ENCODE measurements at regions not wholly inside any gene's neighbourhood (a gene's known extent, or its start where the extent isn't known, plus 50 kb on each side); places are given as distances from the start of the nearest gene placed in this dataset.
A peak's percentile ranks its signal among the peaks of the same experiment; 100 is the strongest.
"Not testable (repeated sequence)": the region's sequence is repeated elsewhere in the genome, so short reads cannot be mapped to it uniquely, and the experiment has no call there.

DNA sequence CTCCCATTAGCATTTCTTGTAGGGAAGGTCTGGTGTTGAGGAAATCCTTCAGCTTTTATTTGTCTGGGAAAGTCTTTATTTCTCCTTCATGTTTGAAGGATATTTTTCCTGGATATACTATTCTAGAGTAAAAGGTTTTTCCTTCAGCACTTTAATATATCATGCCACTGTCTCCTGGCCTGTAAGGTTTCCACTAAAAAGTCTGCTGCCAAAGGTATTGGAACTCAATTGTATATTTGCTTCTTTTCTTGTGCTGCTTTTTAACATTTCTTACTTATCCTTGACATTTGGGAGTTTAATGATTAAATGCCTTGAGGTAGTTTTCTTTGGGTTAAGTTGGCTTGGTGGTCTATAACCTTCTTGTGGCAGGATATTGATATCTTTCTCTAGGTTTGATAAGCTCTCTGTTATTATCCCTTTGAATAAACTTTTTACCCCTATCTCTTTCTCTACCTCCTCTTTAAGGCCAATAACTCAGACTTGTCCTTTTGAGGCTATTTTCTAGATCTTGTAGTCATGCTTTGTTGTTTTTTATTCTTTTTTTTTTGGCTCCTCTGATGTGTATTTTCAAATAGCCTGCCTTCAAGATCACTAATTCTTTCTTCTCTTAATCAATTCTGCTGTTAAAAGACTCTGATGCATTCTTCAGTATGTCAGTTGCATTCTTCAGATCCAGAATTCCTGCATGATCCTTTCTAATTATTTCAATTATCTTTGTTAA, 225.0 kb upstream of the ZNF217 start:
- DNase-seq (ENCODE audit: low spot score) = no peak

DNA sequence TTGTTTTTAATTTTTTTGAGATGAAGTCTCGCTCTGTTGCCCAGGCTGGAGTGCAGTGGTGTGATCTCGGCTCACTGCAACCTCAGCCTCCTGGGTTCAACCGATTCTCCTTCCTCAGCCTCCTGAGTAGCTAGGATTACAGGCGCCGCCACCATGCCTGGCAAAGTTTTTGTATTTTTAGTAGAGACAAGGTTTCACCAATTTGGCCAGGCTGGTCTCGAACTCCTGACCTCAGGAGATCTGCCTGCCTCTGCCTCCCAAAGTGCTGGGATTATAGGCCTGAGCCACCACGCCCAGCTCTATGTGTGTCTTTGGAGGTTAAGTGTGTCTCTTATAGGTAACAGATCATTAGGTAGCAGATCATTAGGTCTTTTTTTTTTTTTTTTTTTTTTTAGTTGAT, 223.9 kb upstream of the ZNF217 start:
- DNase-seq (ENCODE audit: low spot score) = not testable (repeated sequence)

DNA sequence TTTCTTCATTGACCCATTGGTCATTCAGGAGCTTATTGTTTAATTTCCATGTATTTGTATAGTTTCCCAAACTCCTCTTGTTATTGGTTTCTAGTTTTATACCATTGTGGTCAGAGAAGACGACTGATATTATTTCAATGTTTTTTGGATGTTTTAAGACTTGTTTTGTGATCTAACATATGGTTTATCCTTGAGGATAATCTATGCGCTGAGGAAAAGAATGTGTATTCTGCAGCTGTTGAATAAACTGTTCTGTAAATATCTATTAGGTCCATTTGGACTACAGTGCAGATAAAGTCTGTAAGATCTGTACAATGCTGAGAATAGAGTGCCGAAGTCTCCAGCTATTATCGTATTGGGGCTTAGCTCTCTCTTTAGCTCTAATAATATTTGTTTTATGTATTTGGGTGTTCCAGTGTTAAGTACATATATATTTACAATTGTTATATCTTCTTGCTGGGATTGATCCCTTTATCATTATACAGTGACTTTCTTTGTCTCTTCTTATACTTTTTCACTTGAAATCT, 223.3 kb upstream of the ZNF217 start:
- DNase-seq (ENCODE audit: low spot score) = no peak

DNA sequence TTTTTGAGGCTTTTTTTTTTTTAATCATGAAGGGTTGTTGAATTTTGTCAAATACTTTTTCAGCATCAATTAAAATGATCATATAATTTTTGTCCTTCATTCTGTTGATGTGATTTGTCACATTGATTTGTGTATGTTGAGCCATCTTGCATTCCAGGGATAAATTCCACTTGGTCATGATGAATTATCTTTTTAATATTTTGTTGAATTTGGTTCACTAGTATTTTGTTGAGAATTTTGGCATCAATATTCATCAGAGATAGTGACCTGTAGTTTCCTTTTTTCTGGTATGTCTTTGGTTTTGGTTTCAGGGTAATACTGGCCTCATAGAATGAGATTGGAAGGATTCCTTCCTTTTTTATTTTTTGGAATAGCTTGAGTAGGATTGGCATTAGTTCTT, 221.9 kb upstream of the ZNF217 start:
- DNase-seq (ENCODE audit: low spot score) = no peak

DNA sequence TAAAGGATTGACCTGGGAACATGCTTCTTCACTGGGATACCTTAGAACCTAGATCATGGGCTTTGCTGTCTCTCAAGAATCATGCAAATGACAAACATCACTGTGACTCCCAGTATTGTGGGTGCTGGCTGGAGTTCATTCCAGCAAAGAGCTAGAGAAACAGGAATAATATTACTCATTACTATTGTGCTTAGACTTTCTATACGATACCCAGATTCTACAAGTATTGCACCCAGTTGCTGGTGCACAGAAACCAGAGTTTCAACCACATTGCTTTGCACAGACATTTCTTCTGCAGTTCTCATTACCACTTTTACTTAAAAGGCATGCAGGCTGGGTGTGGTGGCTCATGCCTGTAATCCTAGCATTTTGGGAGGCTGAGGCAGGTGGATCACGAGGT, 220.4 kb upstream of the ZNF217 start:
- DNase-seq (ENCODE audit: low spot score) = no peak

DNA sequence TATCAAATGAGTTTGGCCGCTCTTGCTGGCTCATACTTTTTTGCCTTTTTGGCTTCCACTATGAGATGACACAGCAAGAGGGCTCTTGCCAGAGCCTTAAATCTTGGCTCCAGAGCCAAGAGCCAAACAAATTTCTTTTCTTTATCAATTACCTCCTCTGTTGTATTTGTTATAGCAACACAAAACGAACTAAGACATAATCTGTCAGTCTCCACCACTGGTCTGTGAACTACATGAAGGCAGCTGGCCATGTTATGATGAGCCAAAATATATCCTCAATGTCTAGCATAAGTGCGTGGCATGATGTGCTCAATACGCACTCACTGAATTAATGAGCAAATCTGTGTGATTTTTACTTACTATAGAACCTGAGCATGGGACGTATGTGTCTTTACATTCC, 220.0 kb upstream of the ZNF217 start:
- no peak for DNase-seq (ENCODE audit: low spot score)

DNA sequence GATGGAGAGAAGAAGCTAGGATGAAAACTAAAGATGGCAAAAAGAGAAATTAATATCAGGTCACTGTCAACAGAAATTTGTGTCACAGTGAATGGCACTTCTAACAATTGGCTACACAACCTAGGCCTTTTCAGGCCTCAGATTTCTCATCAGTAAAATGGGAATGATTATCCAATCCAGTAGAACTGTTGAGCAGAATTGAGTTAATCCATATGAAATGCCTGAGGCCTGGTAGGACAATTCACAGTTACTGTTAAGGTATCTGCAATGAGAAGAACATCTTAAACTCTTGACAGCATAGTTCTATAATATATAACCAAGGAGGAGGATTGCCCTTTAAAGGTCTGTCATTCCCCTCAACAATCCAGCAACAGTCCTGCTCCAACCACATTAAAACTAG, 217.9 kb upstream of the ZNF217 start:
- no peak for DNase-seq (ENCODE audit: low spot score)

DNA sequence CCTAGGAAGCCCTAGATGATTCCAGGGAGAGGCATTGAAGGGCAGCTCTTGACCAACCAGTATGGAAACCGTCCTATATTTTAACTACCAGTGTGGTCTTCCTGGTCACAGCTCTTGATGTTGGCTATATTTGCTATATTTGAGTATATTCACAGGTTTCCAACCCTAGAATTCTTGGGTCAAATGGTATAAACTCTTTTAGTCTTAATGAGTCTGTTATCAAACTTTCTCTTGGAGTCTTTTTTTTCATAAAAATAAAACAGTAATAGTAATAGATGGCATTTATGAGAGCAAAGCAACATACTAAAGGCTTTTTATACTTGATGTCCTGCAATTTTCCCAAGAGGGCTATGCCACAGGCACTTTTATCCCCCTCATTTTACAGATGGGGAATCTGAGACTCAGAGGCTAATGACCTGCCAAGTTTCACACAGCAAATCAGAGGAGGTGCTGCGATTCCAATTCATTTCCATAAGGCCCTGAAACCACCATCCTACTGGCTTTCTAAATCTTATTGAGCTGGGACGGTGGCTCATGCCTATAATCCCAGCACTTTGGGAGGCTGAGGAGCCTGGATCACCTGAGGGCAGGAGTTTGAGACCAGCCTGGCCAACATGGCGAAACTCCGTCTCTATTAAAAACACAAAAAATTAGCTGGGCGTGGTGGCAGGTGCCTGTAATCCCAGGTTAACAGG, 217.2 kb upstream of the ZNF217 start:
- no peak for DNase-seq (ENCODE audit: low spot score)

DNA sequence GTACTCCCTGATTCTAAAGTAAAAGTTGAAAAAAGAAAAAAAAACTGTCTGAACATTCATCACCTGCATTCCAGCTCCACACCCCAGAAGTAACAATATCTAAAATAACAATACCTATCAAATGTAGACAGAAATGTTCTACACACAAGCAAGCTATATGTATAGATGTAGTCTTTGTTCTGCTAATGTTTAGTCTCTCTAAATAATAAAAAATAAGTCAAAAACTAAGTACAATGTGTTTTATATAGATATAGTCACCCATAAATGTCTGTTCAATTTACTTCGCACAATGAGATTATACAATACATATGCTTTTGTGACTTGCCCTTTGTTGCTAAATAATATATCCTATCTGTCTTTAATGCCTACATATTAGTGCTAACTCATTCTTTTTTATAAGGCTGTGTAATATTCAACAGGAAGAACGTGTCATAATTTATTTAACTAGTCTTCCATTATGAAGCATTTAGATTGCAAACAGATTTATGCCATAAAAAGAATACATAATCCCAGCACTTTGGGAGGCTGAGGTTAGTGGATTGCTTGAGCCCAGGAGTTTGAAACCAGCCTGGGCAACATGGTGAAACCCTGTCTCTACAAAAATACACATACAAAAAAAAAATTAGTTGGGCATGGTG, 216.2 kb upstream of the ZNF217 start:
- DNase-seq (ENCODE audit: low spot score) = no peak

DNA sequence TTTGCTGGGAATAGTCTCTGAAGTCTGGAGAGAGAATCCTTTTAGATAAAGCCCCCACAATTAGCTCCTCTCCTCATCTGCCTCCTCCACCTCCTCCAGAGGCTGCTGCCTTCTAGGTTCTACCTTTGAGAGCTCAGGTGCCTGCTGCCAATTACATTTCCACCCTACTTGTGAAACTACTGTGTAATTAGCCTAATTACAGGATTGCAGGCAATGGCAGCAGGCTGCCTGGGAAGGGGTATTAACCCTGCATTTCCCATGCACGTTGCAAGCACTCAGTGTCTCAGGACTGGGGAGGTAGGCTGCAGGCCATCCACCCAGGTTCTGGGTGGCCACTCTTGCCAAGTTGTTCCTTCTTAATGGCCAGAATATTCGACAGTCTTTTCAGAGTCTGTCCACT, 215.6 kb upstream of the ZNF217 start:
- no peak for DNase-seq (ENCODE audit: low spot score)

DNA sequence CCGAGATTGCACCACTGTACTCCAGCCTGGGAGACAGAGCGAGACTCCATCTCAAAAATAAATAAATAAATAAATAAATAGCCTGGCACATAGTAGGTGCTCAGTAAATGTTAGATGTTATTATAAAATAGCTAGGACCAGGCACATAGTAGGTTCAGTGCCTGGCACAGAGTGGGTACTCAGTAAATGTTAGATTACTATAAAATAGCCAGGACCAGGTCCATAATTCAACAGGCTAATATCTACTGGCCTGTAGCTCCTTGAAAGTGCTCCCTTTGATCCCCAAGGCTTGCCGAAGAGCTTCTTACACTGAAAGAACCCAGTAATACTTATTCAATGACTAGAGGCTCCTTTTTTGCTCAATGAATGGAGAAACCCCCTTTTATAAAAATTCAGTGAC, 215.1 kb upstream of the ZNF217 start:
- no peak for DNase-seq (ENCODE audit: low spot score)

DNA sequence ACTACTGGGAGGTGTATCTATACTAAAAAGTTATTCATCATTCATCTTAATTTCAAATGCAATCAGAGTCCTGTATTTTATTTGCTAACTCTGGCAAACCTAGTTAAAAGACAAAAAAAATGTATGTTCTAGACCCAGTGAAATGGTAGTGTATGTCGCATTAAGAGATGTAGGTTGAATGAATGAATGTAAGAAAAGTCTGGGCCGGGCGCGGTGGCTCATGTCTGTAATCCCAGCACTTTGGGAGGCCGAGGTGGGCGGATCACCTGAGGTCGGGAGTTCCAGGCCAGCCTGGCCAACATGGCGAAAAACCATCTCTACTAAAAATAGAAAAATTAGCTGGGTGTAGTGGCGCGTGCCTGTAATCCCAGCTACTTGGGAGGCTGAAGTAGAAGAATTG, 214.7 kb upstream of the ZNF217 start:
- not testable (repeated sequence) for DNase-seq (ENCODE audit: low spot score)

DNA sequence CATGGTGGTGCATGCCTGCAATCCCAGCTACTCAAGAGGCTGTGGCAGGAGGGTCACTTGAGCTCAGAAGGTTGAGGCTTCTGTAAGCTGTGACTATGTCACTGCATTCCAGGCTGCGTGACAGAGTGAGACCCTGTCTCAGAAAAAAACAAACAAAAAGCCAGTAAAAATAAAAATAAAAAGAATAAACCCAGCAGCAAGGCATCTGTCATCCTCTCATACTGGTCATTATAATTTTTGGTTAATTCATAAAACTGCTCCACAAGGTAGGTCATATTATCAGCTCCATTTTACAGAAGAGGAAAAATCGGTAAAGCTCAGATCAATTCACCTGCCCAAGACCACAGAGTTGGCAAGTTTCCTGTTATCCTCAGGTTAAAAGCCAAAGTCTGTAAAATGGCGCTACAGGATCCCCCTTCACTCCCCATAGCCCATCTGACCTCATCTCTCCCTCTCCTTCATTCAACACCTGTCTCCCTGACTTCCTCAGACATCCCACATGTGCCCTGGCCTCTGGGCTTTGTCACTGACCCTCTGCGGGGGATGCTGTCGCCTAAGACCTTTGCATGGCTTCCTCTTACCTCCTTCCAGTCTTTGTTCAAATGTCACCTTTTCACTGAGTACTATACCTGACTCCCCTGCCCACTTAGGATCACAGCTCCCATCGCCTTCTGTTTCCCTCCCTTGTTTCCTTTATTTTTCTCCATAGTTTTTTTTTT, 213.2 kb upstream of the ZNF217 start:
- no peak for DNase-seq (ENCODE audit: low spot score)

DNA sequence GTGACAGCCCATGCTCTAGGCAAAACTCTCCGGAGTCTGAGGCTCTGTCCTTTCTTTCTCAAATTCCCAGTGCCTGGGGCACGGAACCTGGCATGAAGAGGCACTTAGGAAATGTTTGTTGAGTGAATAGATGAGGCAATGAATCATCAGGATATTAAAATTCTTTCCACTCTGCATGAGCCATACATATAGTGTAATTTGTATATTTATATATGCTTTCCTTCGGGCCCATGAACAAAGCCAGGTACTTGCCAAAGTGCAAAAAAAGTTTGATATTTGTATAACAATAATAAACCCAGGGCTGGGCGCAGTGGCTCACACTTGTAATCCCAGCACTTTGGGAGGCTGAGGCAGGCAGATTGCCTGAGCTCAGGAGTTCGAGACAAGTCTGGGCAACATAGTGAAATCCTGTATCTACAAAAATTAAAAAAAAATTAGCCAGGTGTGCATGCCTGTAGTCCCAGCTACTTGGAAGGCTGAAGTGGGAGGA, 212.3 kb upstream of the ZNF217 start:
- peak; percentile 75 for DNase-seq (ENCODE audit: low spot score)

DNA sequence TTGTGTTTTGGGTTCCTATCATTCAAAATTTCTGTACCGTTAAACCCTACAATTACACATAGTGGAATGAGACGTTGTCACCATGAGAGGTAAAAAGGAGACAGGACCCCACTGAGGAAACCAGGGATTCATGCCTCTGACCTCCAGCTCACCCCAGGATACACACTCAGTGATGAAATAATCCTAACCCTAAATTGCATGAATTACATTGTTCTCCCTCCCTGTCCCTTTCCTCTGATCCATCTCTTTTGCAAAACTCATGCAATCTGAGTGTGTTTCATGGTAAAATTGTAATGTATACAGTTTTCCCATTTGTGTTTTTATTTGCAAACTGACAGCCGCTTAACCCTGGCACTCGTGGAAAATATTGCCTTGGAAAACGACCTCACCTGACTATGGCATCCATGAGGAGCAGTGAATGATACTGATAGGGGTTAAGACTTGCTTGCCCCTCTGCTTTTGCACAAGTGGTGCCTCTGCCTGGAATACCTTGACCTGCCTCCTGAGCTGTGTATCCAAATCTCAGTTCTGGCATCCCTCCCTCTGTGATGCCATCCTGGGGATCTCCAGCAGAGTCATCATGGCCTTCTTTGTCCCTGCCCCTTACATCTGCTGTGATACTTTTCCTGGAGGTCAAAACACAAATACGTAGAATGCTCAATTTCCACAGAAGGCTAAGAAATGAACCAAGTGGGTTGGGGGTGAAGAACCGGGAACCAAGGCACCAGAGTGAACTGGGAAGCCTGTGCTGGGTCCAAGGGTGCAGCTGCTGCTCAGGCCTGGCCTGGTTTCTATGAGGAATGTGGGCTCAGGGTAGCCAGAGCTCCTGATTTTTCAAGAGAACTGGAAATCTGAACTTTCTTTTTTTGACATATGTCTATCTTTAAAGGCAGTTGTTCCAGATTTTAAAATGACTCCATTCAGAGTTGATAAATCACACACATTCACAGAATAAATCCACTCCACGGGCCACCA, 211.6 kb upstream of the ZNF217 start:
- DNase-seq (ENCODE audit: low spot score) = peak; percentile 25

DNA sequence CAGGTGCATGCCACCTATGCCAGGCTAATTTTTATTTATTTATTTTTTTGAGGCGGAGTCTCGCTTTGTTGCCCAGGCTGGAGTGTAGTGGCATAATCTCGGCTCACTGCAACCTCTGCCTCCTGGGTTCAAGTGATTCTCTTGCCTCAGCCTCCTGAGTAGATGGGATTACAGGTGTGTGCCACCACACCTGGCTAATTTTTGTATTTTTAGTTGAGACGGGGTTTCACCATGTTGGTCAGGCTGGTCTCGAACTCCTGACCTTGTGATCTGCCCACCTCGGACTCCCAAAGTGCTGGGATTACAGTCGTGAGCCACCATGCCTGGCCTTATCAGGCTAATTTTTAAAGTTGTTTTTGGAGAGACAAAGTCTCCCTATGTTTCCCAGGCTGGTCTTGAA, 210.7 kb upstream of the ZNF217 start:
- DNase-seq (ENCODE audit: low spot score) = not testable (repeated sequence)

DNA sequence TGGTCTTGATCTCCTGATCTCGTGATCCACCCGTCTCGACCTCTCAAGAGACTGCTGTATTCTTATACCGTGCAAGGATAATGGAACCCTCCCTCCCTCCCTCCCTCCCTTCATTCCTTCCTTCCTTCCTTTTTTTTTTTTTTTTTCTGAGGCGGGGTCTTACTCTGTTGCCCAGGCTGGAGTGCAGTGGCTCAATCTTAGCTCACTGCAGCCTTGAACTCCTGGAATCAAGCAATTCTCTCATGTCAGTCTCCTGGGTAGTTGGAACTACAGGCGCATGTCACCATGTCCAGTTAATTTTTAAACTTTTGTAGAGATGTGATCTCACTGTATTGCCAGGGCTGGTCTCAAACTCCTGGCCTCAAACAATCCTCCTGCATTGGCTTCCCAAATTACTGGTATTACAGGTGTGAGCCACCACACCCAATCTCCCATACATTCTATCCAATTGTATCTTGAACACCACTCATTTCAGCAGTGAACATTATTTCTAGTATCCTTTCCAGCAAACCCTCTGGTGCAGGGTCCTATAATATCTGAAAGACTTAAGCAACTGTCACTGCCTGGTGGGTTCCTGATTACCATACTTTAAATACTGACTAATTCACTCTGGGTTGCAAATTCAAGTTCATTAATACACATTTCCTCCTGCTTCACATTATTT, 210.0 kb upstream of the ZNF217 start:
- no peak for DNase-seq (ENCODE audit: low spot score)

DNA sequence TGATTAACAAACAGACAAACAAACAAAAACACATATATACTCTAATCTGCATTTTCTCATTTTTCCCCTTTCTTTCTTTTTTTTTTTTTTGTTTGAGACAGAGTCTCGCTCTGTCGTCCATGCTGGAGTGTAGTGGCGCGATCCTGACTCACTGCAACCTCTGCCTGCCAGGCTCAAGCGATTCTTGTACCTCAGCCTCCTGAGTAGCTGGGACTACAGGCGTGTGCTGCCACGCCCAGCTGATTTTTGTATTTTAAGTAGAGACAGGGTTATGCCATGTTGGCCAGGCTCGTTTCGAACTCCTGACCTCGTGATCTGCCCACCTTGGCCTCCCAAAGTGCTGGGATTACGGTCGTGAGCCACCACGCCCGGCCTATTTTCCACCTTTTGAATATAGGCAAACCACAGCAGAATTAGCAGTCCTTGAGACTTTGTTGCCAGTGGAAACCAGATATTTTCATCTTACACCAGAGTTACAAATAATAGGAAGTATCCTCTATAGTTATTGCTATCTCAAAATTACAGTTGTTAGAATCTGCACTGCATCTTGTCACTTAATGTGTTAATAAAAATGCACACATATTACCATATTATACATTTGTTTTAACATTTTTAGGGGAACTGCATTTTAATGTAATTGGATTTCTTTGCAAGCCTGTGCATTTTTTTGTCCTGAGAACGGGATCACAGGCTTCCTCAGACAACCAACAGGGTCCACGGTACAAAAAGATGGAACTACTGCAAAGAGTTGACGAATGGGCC, 208.2 kb upstream of the ZNF217 start:
- DNase-seq (ENCODE audit: low spot score) = no peak

DNA sequence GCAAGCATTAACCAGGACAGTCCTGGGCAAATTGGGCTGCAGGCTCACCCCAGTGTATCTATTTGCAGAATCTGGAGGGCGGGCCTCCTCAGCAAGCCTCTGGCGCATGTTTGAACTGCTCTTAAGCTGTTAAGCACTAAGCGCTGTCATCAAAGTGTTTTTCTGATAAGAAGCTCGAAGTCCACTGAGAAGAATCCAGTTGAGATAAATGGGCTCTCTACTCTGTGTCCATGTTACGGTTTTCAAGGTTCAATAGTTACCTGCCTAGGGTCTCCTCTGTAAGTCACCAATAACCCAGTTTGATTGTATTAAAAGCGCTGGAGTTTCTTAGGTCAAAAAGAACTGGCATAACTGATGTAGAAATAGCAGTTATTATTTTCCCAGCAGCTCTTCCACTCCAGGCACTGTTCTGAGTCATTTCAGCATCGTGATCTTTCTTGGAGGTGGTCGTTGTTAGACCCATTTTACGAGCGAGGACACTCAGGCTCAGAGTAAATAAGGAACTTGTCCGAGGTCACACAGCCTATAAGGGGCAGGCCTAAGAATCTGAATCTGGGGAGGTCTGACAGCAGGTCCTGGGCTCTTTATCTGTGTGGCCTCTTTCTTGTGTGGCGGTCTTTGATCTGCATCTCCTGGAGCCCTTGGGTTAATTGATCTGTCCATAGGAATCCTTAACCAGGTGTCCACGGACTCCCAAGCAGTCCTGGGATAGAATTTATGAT, 207.4 kb upstream of the ZNF217 start:
- no peak for DNase-seq (ENCODE audit: low spot score)

All from AG20443 (cell line).